OCI-LY1 (cell line): ENCODE measurements at regions not wholly inside any gene's neighbourhood (a gene's known extent, or its start where the extent isn't known, plus 50 kb on each side); places are given as distances from the start of the nearest gene placed in this dataset.

Experiments
- EZH2 ChIP-seq: fragments of 200-600 bp; sonication (generic), shearing (Covaris generic); IDR thresholded peaks from 2 replicates; pipeline ENCODE4 v1.8.0; 2017; ENCODE audit warnings: borderline replicate concordance, mixed run types, mild to moderate bottlenecking, antibody characterized with exemption, low read length, moderate library complexity, mixed read lengths
- TF ChIP-seq, protein P1 (sequence below): fragments of 200-600 bp; sonication (generic), shearing (Covaris generic); IDR thresholded peaks from 2 replicates; pipeline ENCODE4 v1.5.1; 2017; ENCODE audit warnings: mild to moderate bottlenecking, antibody characterized with exemption, low read length, moderate library complexity, mixed read lengths

DNA sequence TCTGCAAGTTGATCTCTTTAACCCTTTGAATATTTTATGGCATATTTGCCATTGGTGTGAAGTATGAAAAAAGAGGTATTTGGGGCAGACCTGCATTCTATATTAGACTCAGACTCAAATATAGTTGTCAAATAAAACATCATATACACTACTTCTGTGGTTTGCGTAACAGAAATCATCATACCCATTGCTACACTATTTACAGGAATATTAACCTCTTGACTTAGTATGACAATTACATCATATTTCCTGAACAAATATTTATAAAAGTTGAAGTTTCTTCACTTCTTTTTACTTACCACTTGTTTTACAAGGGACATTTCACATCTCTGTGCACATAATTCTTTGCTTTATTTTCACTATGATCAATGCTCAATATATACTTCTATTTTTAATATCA, 206.0 kb downstream of the HAO1 start:
- TF ChIP-seq, protein P1, sequence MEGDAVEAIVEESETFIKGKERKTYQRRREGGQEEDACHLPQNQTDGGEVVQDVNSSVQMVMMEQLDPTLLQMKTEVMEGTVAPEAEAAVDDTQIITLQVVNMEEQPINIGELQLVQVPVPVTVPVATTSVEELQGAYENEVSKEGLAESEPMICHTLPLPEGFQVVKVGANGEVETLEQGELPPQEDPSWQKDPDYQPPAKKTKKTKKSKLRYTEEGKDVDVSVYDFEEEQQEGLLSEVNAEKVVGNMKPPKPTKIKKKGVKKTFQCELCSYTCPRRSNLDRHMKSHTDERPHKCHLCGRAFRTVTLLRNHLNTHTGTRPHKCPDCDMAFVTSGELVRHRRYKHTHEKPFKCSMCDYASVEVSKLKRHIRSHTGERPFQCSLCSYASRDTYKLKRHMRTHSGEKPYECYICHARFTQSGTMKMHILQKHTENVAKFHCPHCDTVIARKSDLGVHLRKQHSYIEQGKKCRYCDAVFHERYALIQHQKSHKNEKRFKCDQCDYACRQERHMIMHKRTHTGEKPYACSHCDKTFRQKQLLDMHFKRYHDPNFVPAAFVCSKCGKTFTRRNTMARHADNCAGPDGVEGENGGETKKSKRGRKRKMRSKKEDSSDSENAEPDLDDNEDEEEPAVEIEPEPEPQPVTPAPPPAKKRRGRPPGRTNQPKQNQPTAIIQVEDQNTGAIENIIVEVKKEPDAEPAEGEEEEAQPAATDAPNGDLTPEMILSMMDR, result no peak
- TF ChIP-seq EZH2, result no peak
